B cell (primary cell): ENCODE measurements at regions not wholly inside any gene's neighbourhood (a gene's known extent, or its start where the extent isn't known, plus 50 kb on each side); places are given as distances from the start of the nearest gene placed in this dataset.

Source experiments
- EZH2 ChIP-seq: IDR thresholded peaks from 2 replicates; pipeline ENCODE4 v1.6.1; 2012; ENCODE audit warnings: borderline replicate concordance, low read depth, mild to moderate bottlenecking, moderate library complexity, low read length; ENCODE audit not compliant: insufficient read depth, poor library complexity, severe bottlenecking
- TF ChIP-seq, protein P1 (sequence below): fragments of 200-600 bp; IDR thresholded peaks from one replicate; pipeline ENCODE4 v1.8.0; 2022; ENCODE audit warnings: antibody characterized with exemption, mild to moderate bottlenecking

DNA sequence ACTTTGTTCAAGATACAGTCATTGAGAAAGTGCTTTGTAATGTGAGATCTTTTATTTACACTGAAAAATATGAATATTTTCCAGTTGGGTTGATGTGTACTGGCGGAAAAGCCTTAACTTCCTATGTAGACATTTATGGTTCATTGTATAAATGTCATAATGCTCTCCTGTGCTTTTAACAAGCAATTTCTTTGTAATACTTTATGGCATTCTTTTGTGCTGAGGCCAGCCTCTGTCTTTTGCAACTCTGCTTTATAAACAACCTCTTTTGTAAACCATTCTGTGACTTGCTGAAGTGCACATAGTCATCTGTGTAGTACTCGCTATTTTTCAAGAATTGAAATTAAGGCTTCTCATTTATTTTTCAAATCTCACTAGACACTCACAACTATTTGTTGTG, 291.2 kb downstream of the CDH11 start:
- TF ChIP-seq, protein P1, sequence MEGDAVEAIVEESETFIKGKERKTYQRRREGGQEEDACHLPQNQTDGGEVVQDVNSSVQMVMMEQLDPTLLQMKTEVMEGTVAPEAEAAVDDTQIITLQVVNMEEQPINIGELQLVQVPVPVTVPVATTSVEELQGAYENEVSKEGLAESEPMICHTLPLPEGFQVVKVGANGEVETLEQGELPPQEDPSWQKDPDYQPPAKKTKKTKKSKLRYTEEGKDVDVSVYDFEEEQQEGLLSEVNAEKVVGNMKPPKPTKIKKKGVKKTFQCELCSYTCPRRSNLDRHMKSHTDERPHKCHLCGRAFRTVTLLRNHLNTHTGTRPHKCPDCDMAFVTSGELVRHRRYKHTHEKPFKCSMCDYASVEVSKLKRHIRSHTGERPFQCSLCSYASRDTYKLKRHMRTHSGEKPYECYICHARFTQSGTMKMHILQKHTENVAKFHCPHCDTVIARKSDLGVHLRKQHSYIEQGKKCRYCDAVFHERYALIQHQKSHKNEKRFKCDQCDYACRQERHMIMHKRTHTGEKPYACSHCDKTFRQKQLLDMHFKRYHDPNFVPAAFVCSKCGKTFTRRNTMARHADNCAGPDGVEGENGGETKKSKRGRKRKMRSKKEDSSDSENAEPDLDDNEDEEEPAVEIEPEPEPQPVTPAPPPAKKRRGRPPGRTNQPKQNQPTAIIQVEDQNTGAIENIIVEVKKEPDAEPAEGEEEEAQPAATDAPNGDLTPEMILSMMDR = no peak
- no peak for TF ChIP-seq EZH2
